H1 (cell line): ENCODE measurements at regions not wholly inside any gene's neighbourhood (a gene's known extent, or its start where the extent isn't known, plus 50 kb on each side); places are given as distances from the start of the nearest gene placed in this dataset.

Experiments
- BCL11A ChIP-seq, 2 experiments: IDR thresholded peaks; one replicate each; pipeline ENCODE4 v1.6.1; 2011; ENCODE audit warnings: low read depth in 2 of 2, low read length in 2 of 2, mild to moderate bottlenecking in 2 of 2
- CHD2 ChIP-seq: IDR thresholded peaks from 2 replicates; pipeline ENCODE4 v1.6.1; 2012; ENCODE audit warnings: low read length, improper control_type of control experiment
- CHD7 ChIP-seq: fragments of 300-600 bp; sonication (generic); IDR thresholded peaks from 2 replicates; pipeline ENCODE4 v1.7.1; 2012; ENCODE audit warnings: low read length, moderate library complexity, mild to moderate bottlenecking, inconsistent platforms; ENCODE audit not compliant: insufficient replicate concordance
- HDAC2 ChIP-seq, 2 experiments: fragments of 300-600 bp in 1 of 2; sonication (generic) in 1 of 2; IDR thresholded peaks; 2 replicates each; pipeline ENCODE4 v1.6.1; 2011 to 2012; ENCODE audit warnings: low read depth in 2 of 2, low read length in 2 of 2, mild to moderate bottlenecking in 2 of 2, moderate library complexity in 2 of 2, borderline replicate concordance in 1 of 2, inconsistent platforms in 1 of 2
- MAX ChIP-seq: IDR thresholded peaks from 2 replicates; pipeline ENCODE4 v1.6.1; 2012; ENCODE audit warnings: inconsistent platforms
- POU5F1 ChIP-seq: IDR thresholded peaks from 2 replicates; pipeline ENCODE4 v1.6.1; 2011; ENCODE audit warnings: low read depth, mild to moderate bottlenecking, low read length, moderate library complexity
- RAD21 ChIP-seq, 2 experiments: IDR thresholded peaks in 1 of 2; conservative IDR thresholded peaks in 1 of 2; 2 replicates each; pipeline ENCODE4 v1.6.1; 2011; ENCODE audit warnings: low read depth in 2 of 2, low read length in 2 of 2, improper control_type of control experiment in 1 of 2, inconsistent platforms in 1 of 2, mild to moderate bottlenecking in 1 of 2, moderate library complexity in 1 of 2
- RBBP5 ChIP-seq: IDR thresholded peaks from 2 replicates; pipeline ENCODE4 v1.7.1; 2012; ENCODE audit warnings: low read depth, mild to moderate bottlenecking, inconsistent platforms, low read length, moderate library complexity, borderline replicate concordance
- SP4 ChIP-seq: IDR thresholded peaks from 2 replicates; pipeline ENCODE4 v1.6.1; 2012; ENCODE audit warnings: low read length, inconsistent platforms
- TBP ChIP-seq: IDR thresholded peaks from 2 replicates; pipeline ENCODE4 v1.6.1; 2011; ENCODE audit warnings: low read depth, low read length, improper control_type of control experiment
- TEAD4 ChIP-seq: IDR thresholded peaks from 2 replicates; pipeline ENCODE4 v1.6.1; 2012; ENCODE audit warnings: low read depth, low read length, inconsistent platforms, mixed read lengths

- TF ChIP-seq CHD7 (no peak), CHD2 (no peak), TEAD4 (no peak), SP4 (no peak), TBP (no peak), POU5F1 (no peak), BCL11A (IDR thresholded peaks at IDR 0.05; ENCODE audit: low read depth in 2 of 2, low read length in 2 of 2) (no peak), RAD21 (IDR thresholded peaks at IDR 0.05 in 1 of 2, conservative IDR thresholded peaks at IDR 0.05 in 1 of 2; ENCODE audit: low read depth in 2 of 2, low read length in 2 of 2) (no peak), MAX (no peak), HDAC2 (IDR thresholded peaks at IDR 0.05; ENCODE audit: borderline replicate concordance in 1 of 2, low read depth in 2 of 2, low read length in 2 of 2) (no peak), RBBP5 (no peak)
Observed at GRCh38 chr10:31153161-31153560, 121.5 kb upstream of the ZNF438 start (continued).
